Erythroblast (primary cell): ENCODE measurements at regions not wholly inside any gene's neighbourhood (a gene's known extent, or its start where the extent isn't known, plus 50 kb on each side); places are given as distances from the start of the nearest gene placed in this dataset.

Experiments
- GATA1 ChIP-seq: IDR thresholded peaks from 2 replicates; pipeline ENCODE4 v1.6.1; 2011; ENCODE audit warnings: low read depth, mild to moderate bottlenecking, control low read depth, low read length, moderate library complexity
- POLR2A ChIP-seq: IDR thresholded peaks from 2 replicates; pipeline ENCODE4 v1.6.1; 2011; ENCODE audit warnings: mild to moderate bottlenecking, low read length

- TF ChIP-seq POLR2A (no peak), GATA1 (no peak)
Measured at GRCh38 chr22:47787501-47788227, 1025.2 kb downstream of the TBC1D22A start.
